ENCODE measurements at regions not wholly inside any gene's neighbourhood (a gene's known extent, or its start where the extent isn't known, plus 50 kb on each side); places are given as distances from the start of the nearest gene placed in this dataset.

DNA sequence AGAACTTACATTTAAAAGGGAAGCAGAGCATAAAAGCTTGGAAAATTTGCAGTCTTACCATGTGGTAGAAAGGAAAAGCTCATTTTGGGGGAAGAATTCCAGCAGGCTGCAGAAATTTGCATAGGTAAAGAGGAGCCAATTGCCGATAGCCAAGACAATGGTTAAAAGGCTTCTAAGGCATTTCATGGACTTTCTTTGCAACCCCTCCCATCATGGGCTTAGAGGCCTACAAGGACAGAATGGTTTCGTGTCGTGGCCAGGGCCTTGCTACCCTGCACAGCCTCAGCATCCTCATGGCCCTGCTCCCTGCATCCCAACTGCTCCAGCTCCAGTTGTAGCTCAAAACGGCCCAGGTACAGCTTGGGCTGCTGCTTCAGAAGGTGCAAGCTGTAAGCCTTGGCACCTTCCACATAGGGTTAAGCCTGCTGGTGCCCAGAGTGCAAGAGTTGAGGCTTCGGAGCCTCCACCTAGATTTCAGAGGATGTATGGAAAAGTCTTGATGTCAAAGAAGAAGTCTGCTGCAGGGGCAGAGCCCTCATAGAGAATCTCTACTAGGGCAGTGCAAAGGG is 420.3 kb downstream of the PCDH17 start:
- DNase-seq (ENCODE audit: low spot score), result no peak

- DNase-seq (ENCODE audit: low spot score), result no peak
These were observed 424.9 kb downstream of the PCDH17 start for GRCh38 chr13:58056426-58056825.

- no peak for DNase-seq (ENCODE audit: low spot score)
These were observed 428.1 kb downstream of the PCDH17 start for GRCh38 chr13:58059624-58060023.

GRCh38 chr13:58080806-58081205 is 449.3 kb downstream of the PCDH17 start:
- DNase-seq (ENCODE audit: low spot score), result no peak

DNA sequence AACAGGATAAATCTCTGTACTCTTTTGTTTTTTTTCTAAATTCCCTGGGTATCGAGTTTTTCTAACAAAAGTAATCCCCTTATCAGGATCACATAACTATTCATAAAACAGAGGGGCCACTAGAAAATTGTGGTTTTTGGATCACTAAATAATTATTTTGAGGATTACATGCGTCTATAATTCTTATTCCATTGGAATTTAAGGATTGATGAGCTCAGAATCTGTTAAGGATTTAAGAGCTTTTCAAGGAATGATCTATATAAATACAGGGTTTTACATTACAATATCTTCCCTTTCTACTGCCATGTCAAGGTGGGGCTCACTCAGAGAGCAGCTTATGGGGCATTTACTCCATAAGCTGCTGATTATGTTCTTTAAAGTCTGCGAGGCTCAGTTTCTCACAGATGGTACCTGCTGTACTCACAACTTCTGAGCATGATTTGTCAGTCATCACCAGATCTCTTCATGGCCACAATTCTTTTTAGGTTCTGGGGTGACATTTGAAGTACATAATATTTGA is 449.8 kb downstream of the PCDH17 start:
- DNase-seq (ENCODE audit: low spot score), result no peak

DNA sequence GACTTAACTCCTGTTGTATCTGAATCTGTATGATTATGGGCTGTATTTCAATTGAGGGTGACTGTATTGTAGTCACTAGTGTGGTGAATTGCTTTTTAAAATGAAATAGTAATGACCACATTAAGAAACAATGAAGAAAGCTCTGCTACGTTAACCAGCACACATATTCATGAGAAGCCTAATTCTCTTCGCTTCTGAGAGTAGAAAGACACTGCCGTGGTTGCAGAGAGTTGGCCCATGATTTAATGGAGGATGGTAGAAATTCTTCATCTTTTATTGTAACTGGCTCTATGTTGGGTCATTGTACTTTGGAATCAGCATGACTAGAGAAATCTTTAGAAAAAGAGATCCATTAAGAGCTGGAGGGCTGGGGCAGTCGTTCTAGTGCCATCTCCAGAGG is 451.5 kb downstream of the PCDH17 start:
- DNase-seq (ENCODE audit: low spot score), result no peak

GRCh38 chr13:58085274-58085673 is 453.7 kb downstream of the PCDH17 start:
- DNase-seq (ENCODE audit: low spot score), result no peak

DNA sequence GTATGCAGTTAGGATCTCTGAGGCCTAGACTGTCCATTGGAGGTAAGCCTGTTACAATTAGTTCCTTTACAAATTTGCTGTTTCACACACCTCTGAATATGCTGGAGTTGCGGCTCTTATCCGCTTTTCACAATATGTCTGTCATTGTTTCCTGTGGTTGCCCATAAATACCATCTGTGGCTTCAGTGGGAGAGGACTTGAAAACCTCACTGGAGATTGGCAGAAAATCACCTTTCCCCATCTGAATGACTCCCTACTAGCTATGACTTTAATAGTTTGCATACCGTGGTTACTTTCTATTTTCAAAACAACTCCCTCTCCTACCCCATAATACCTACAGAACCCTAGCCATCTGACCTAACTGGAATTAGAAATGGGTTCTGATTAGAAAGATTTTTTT is 454.3 kb downstream of the PCDH17 start:
- DNase-seq (ENCODE audit: low spot score), result no peak

DNA sequence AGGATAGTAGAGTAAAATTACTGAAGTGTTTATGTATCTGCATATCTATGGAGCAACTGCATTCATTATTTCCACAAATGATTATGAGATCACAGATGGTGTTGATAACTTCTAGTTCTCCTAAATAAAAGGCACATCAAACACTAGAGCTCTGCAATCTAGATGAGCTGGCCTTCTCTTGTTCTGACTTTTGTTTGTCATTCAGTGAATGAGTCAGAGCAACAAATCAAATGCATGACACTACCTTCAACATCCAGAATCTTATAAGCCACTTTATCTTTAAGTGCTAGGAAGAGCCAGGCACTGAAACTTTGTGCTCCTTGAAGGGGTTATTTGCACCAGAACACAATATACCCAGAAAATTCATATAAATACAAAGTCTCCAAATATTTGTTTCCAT is 456.0 kb downstream of the PCDH17 start:
- no peak for DNase-seq (ENCODE audit: low spot score)

DNA sequence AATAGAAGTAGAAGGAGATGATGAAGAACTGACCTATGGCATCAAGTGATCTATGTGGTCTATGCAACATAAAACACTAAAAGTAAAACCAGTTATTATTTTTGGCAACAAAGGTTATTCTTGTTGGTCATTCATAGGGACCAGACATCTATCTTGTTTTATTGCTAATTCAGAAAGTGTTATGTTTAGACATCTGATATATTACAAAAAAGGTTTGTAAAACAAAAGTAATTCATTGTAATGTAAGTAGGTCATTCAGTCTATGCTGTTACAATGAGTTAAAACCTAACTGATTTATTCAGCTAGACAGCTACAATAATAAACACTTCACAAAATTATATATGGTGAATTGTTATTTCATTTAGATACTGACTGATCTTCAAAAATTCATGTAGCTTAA is 461.9 kb downstream of the PCDH17 start:
- no peak for DNase-seq (ENCODE audit: low spot score)

- no peak for DNase-seq (ENCODE audit: low spot score)
These were observed 466.3 kb downstream of the PCDH17 start for GRCh38 chr13:58097831-58098230.

- DNase-seq (ENCODE audit: low spot score), result no peak
These were observed 487.8 kb downstream of the PCDH17 start for GRCh38 chr13:58119351-58119750.

- DNase-seq (ENCODE audit: low spot score), result no peak
These were observed 488.3 kb downstream of the PCDH17 start for GRCh38 chr13:58119804-58120203.

DNA sequence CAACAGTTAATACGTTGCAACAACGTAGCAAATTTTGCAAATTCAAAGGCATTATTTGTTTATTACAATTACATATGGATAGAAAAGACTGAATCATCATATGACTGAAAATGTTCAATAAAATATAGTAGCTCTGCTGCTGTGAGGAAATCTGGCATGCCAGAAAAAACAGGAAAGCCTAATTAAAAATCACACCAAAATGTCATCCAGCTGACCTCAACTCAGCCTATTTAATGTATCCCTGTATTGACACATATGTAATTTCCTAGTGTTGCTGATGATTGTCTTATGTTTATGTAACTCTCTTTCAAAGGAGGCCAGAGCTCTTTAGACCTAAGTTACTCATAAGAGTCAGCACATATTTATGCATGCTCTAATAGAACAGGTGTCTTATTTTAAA is 495.0 kb downstream of the PCDH17 start:
- no peak for DNase-seq (ENCODE audit: low spot score)

DNA sequence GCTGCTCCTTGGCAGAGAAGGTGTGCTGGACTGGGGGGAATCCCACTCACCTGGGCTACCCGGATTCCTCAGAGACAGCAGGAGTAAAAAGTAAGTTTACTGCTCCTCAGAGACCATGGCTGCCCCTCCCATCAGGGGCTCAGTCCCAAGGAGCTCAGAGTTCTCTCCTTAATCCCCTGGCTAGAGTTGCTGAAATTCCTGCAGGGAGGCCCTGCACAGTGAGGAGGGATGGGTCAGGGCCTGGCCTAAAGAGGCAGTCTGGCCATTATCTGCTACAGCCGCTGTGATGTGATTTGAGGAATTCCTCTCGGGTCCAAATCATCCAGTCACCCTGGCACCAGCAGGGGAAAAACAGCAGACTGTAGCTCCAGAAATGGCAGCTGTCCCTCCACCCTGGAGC is 502.5 kb downstream of the PCDH17 start:
- DNase-seq (ENCODE audit: low spot score), result no peak

- DNase-seq (ENCODE audit: low spot score), result no peak
These were observed 503.0 kb downstream of the PCDH17 start for GRCh38 chr13:58134525-58134924.

- no peak for DNase-seq (ENCODE audit: low spot score)
These were observed 511.4 kb downstream of the PCDH17 start for GRCh38 chr13:58142952-58143351.

DNA sequence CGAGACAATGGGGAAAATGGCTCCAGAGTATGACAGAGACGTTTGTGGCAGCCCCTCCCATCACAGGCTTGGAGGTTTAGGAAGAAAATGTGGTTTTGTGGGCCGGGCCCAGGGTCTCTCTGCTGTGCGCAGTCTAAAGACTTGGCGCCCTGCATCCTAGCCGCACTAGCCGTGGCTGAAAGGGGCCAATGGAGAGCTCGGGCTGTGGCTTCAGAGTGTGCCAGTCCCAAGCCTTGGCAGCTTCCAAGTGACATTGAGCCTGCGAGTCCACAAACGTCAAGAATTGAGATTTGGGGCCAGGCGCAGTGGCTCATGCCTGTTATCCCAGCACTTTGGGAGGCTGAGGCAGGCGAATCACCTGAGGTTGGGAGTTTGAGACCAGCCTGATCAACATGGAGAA is 513.1 kb downstream of the PCDH17 start:
- no peak for DNase-seq (ENCODE audit: low spot score)

DNA sequence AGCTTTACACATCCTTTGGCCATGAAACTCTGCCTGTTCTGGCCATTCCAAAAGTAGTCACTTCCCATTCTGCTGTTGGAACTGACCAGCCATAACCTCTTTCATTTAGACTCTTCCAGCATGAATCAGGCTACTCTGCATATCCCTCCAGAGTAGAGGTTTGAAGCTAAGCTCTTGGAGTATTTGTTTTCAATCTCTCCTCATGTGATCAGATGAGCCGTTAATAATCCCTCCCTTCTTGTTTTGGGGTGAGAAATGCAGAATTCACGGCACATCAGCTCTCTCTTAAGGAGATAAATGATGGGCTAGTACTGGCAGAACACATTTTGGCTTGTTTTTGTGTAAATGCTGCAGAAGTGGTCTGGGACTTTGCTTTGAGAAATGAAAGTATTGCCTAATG is 519.9 kb downstream of the PCDH17 start:
- no peak for DNase-seq (ENCODE audit: low spot score)

DNA sequence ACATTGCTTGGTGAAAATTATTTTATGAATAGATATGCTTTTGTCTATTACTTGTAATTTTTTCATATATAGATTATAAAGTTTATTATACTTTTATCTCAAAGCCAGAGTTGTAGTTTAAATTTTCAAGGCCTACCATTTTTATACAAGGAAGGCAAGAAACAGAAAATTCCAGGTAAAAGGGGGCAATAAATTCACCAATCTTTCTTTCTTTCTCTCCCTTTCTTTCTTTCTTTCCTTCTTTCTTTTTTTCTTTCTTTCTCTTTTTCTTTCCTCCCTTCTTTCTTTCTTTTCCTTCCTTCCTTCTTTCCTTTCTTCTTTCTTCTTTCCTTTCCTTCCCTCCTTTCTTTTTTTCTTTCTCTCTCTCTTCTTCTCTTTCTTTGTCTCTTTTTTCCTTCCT is 529.4 kb downstream of the PCDH17 start:
- no peak for DNase-seq (ENCODE audit: low spot score)

GRCh38 chr13:58165617-58166016 is 534.1 kb downstream of the PCDH17 start:
- DNase-seq (ENCODE audit: low spot score), result no peak

GRCh38 chr13:58181111-58181510 is 549.6 kb downstream of the PCDH17 start:
- DNase-seq (ENCODE audit: low spot score), result no peak

- DNase-seq (ENCODE audit: low spot score), result no peak
These were observed 556.3 kb downstream of the PCDH17 start for GRCh38 chr13:58187881-58188280.

DNA sequence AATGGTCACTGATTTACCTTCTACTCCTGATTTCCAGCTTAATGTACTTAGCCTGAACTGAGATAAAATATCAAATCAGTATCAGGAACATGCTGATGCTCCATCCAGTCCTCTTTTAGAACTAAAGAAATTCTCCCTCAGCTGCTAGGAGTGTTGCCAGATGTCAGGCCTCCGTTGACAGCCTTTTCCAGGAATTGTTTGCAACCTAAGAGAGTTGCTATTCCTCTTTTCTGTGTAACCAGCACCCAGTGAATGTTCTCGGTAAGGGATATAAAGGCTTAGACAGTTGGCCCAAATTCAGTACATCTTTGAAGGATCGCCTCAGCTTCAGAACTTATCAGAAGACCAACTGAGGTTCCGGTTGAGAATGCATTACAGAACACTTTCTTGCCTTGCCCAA is 559.0 kb downstream of the PCDH17 start:
- no peak for DNase-seq (ENCODE audit: low spot score)

GRCh38 chr13:58191754-58192153 is 560.2 kb downstream of the PCDH17 start:
- DNase-seq (ENCODE audit: low spot score), result no peak
